WTC11 (cell line): ENCODE measurements at regions not wholly inside any gene's neighbourhood (a gene's known extent, or its start where the extent isn't known, plus 50 kb on each side); places are given as distances from the start of the nearest gene placed in this dataset.

Experiments
- ATAC-seq: fragments of 200-7000 bp; cut with Tn5 transposase; 2 replicates; pipeline ENCODE4 v1.10.0; 2021; ENCODE audit warnings: mild to moderate bottlenecking, moderate library complexity
- CTCF ChIA-PET: fragments of 300-600 bp; sonication (Branson Sonifier 250); formaldehyde crosslinking; loops from one replicate; lab custom pipeline; 2021; ENCODE audit warnings: antibody characterized with exemption; lab: Charles Lee
- POLR2A ChIA-PET: fragments of 350-600 bp; sonication (Branson Sonifier 250); formaldehyde crosslinking; loops from one replicate; lab custom pipeline; 2021; ENCODE audit warnings: antibody characterized with exemption; lab: Charles Lee
- DNase-seq: peaks from one replicate; pipeline ENCODE4 v3.0.0; 2021; ENCODE audit warnings: low spot score
- H3K27ac Mint-ChIP-seq: 2 replicates; pipeline ENCODE4 v1.8.0; 2021; ENCODE audit warnings: mixed read lengths
- H3K27me3 Mint-ChIP-seq: 2 replicates; pipeline ENCODE4 v1.8.0; 2021; ENCODE audit warnings: low read depth, mild to moderate bottlenecking, moderate library complexity, mixed read lengths
- H3K36me3 Mint-ChIP-seq: 2 replicates; pipeline ENCODE4 v1.8.0; 2021; ENCODE audit warnings: mixed read lengths
- H3K4me1 Mint-ChIP-seq: 2 replicates; pipeline ENCODE4 v1.8.0; 2022; ENCODE audit warnings: mixed read lengths
- H3K4me3 Mint-ChIP-seq: 2 replicates; pipeline ENCODE4 v1.8.0; 2021; ENCODE audit warnings: mild to moderate bottlenecking, moderate library complexity, mixed read lengths
- H3K9me3 Mint-ChIP-seq: 2 replicates; pipeline ENCODE4 v1.8.0; 2021; ENCODE audit warnings: mixed read lengths
- ARID4B ChIP-seq: sonication (generic); formaldehyde crosslinking; IDR thresholded peaks from 2 replicates; pipeline ENCODE4 v1.8.0; 2023; ENCODE audit warnings: missing genetic modification reagents, mild to moderate bottlenecking, borderline replicate concordance
- ATF2 ChIP-seq: sonication (generic); formaldehyde crosslinking; IDR thresholded peaks from 2 replicates; pipeline ENCODE4 v1.8.1; 2022; ENCODE audit warnings: low read depth, missing genetic modification reagents, borderline replicate concordance
- E2F5 ChIP-seq: sonication (generic); formaldehyde crosslinking; IDR thresholded peaks from 2 replicates; pipeline ENCODE4 v1.8.1; 2022; ENCODE audit warnings: mild to moderate bottlenecking, moderate library complexity, missing genetic modification reagents
- ELF4 ChIP-seq: sonication (generic); formaldehyde crosslinking; IDR thresholded peaks from 2 replicates; pipeline ENCODE4 v1.8.1; 2022; ENCODE audit warnings: low read depth, mild to moderate bottlenecking, moderate library complexity, missing genetic modification reagents
- ESRRA ChIP-seq: sonication (generic); formaldehyde crosslinking; IDR thresholded peaks from 2 replicates; pipeline ENCODE4 v1.8.1; 2022; ENCODE audit warnings: mild to moderate bottlenecking, missing genetic modification reagents, borderline replicate concordance
- GABPB1 ChIP-seq: sonication (generic); formaldehyde crosslinking; IDR thresholded peaks from 2 replicates; pipeline ENCODE4 v1.8.1; 2023; ENCODE audit warnings: mild to moderate bottlenecking, missing genetic modification reagents
- HMGA2 ChIP-seq: fragments of 250-450 bp; sonication (Bioruptor Pico); IDR thresholded peaks from 2 replicates; pipeline ENCODE4 v1.4.0; 2021; ENCODE audit warnings: mild to moderate bottlenecking, moderate library complexity
- NFE2L1 ChIP-seq: sonication (generic); formaldehyde crosslinking; IDR thresholded peaks from 2 replicates; pipeline ENCODE4 v1.8.1; 2023; ENCODE audit warnings: missing genetic modification reagents
- NR3C1 ChIP-seq: sonication (generic); formaldehyde crosslinking; conservative IDR thresholded peaks from 2 replicates; pipeline ENCODE4 v1.8.1; 2023; ENCODE audit warnings: low read depth, mild to moderate bottlenecking, missing genetic modification reagents
- OVOL2 ChIP-seq: fragments of 250-450 bp; sonication (Bioruptor Pico); IDR thresholded peaks from 2 replicates; pipeline ENCODE4 v1.9.0; 2021; ENCODE audit warnings: mild to moderate bottlenecking, borderline replicate concordance
- PREB ChIP-seq: sonication (generic); formaldehyde crosslinking; IDR thresholded peaks from 2 replicates; pipeline ENCODE4 v1.8.1; 2022; ENCODE audit warnings: mild to moderate bottlenecking, missing genetic modification reagents, moderate library complexity, borderline replicate concordance
- SMAD3 ChIP-seq: sonication (generic); formaldehyde crosslinking; IDR thresholded peaks from 2 replicates; pipeline ENCODE4 v1.8.0; 2022; ENCODE audit warnings: missing genetic modification reagents, mild to moderate bottlenecking, borderline replicate concordance
- SMAD4 ChIP-seq: sonication (generic); formaldehyde crosslinking; IDR thresholded peaks from 2 replicates; pipeline ENCODE4 v1.8.0; 2022; ENCODE audit warnings: mild to moderate bottlenecking, missing genetic modification reagents
- SP1 ChIP-seq: sonication (generic); formaldehyde crosslinking; conservative IDR thresholded peaks from 2 replicates; pipeline ENCODE4 v1.8.1; 2022; ENCODE audit warnings: missing genetic modification reagents
- ZBTB21 ChIP-seq: sonication (generic); formaldehyde crosslinking; IDR thresholded peaks from 2 replicates; pipeline ENCODE4 v1.8.1; 2023; ENCODE audit warnings: mild to moderate bottlenecking, missing genetic modification reagents, borderline replicate concordance
- ZNF138 ChIP-seq: sonication (generic); formaldehyde crosslinking; conservative IDR thresholded peaks from 2 replicates; pipeline ENCODE4 v1.8.1; 2022; ENCODE audit warnings: mild to moderate bottlenecking, moderate library complexity, missing genetic modification reagents
- ZNF219 ChIP-seq: sonication (generic); formaldehyde crosslinking; IDR thresholded peaks from 2 replicates; pipeline ENCODE4 v1.8.0; 2023; ENCODE audit warnings: missing genetic modification reagents, mild to moderate bottlenecking, borderline replicate concordance
- ZNF263 ChIP-seq: sonication (generic); formaldehyde crosslinking; IDR thresholded peaks from 2 replicates; pipeline ENCODE4 v1.8.1; 2022; ENCODE audit warnings: low read depth, mild to moderate bottlenecking, moderate library complexity, missing genetic modification reagents
- ZNF532 ChIP-seq: fragments of 250-450 bp; sonication (Bioruptor Pico); IDR thresholded peaks from 2 replicates; pipeline ENCODE4 v1.9.0; 2021; ENCODE audit warnings: mild to moderate bottlenecking, borderline replicate concordance
- ZSCAN18 ChIP-seq: fragments of 250-450 bp; sonication (Bioruptor Pico); IDR thresholded peaks from 2 replicates; pipeline ENCODE4 v2.1.2; 2022; ENCODE audit warnings: mild to moderate bottlenecking, moderate library complexity

- TF ChIP-seq ZNF138 (CRISPR knock-in tag): no peak
- TF ChIP-seq SMAD3 (CRISPR knock-in tag): no peak
- TF ChIP-seq ZSCAN18 (CRISPR knock-in tag): no peak
Measured at GRCh38 chr12:45601390-45601789, 128.1 kb upstream of the ARID2 start (continued).

GRCh38 chr12:45601888-45602287, 127.6 kb upstream of the ARID2 start:
- ChIA-PET POLR2A (no interaction called here), CTCF (no interaction called here)
- Mint-ChIP-seq H3K27me3 (no peaks in the 10 kb centered on the region), H3K36me3 (peaks cover 4% of the 10 kb centered on the region), H3K4me1 (no peaks in the 10 kb centered on the region), H3K9me3 (peaks cover 13% of the 10 kb centered on the region), H3K27ac (no peak overlapping the region), H3K4me3 (no peak overlapping the region)
- DNase-seq (no peak), ATAC-seq (no peak)
- TF ChIP-seq OVOL2 (no peak), E2F5 (CRISPR knock-in tag) (no peak), SP1 (CRISPR knock-in tag) (no peak), HMGA2 (no peak), NR3C1 (CRISPR knock-in tag) (no peak), ZNF263 (CRISPR knock-in tag) (no peak), SMAD4 (no peak), NFE2L1 (CRISPR knock-in tag) (no peak), ZBTB21 (CRISPR knock-in tag) (no peak), ZNF219 (CRISPR knock-in tag) (no peak), GABPB1 (CRISPR knock-in tag) (no peak)

- H3K27ac Mint-ChIP-seq: no peak overlapping the region
- ChIA-PET POLR2A (interaction anchor here (1.0 kb wide), 1 partner anchor 13 kb away, joined by 3 read pairs; no protein-coding TSS in a partner anchor), CTCF (no interaction called here)
- ATAC-seq (no peak), DNase-seq (no peak)
- no peak overlapping the region for H3K4me3 Mint-ChIP-seq
- H3K9me3 Mint-ChIP-seq: peaks cover 13% of the 10 kb centered on the region
- H3K4me1 Mint-ChIP-seq: no peaks in the 10 kb centered on the region
- H3K36me3 Mint-ChIP-seq: peaks cover 4% of the 10 kb centered on the region
- no peaks in the 10 kb centered on the region for H3K27me3 Mint-ChIP-seq
- TF ChIP-seq ATF2 (CRISPR knock-in tag) (no peak), ARID4B (CRISPR knock-in tag) (no peak), ELF4 (CRISPR knock-in tag) (no peak), ZNF532 (CRISPR knock-in tag) (no peak), ESRRA (CRISPR knock-in tag) (no peak), PREB (CRISPR knock-in tag) (no peak)
Measured at GRCh38 chr12:45605624-45606023, 123.9 kb upstream of the ARID2 start.
